Neural cell (in vitro differentiated cells): ENCODE measurements at regions not wholly inside any gene's neighbourhood (a gene's known extent, or its start where the extent isn't known, plus 50 kb on each side); places are given as distances from the start of the nearest gene placed in this dataset.

ENCODE experiments used
- CTCF ChIP-seq: fragments of 450-650 bp; IDR thresholded peaks from 2 replicates; pipeline ENCODE4 v1.5.1; 2014; ENCODE audit warnings: antibody characterized with exemption, mild to moderate bottlenecking, moderate library complexity; ENCODE audit not compliant: poor library complexity, severe bottlenecking
- EP300 ChIP-seq: fragments of 450-650 bp; conservative IDR thresholded peaks from 2 replicates; pipeline ENCODE4 v1.6.1; 2014; ENCODE audit warnings: antibody characterized with exemption, mild to moderate bottlenecking, moderate library complexity; ENCODE audit not compliant: poor library complexity, severe bottlenecking
- EZH2 ChIP-seq: fragments of 200-600, 300-800 bp; shearing (Covaris generic), sonication (generic); IDR thresholded peaks from 2 replicates; pipeline ENCODE4 v1.6.1; 2014; ENCODE audit warnings: antibody characterized with exemption, low read length, borderline replicate concordance, mild to moderate bottlenecking; ENCODE audit not compliant: insufficient read depth, poor library complexity, severe bottlenecking
- POLR2AphosphoS5 ChIP-seq: IDR thresholded peaks from 2 replicates; pipeline ENCODE4 v1.6.1; 2012
- RAD21 ChIP-seq: fragments of 450-650 bp; conservative IDR thresholded peaks from 2 replicates; pipeline ENCODE4 v1.6.1; 2014; ENCODE audit warnings: antibody characterized with exemption, mild to moderate bottlenecking, moderate library complexity
- REST ChIP-seq: IDR thresholded peaks from 2 replicates; pipeline ENCODE4 v1.6.1; 2012; ENCODE audit warnings: borderline replicate concordance
- SMC3 ChIP-seq: fragments of 450-650 bp; conservative IDR thresholded peaks from 2 replicates; pipeline ENCODE4 v1.6.1; 2014; ENCODE audit warnings: antibody characterized with exemption, mild to moderate bottlenecking, moderate library complexity; ENCODE audit not compliant: poor library complexity
- TAF1 ChIP-seq: IDR thresholded peaks from 2 replicates; pipeline ENCODE4 v1.6.1; 2012; ENCODE audit warnings: low read depth

- TF ChIP-seq CTCF (no peak), TAF1 (no peak), POLR2AphosphoS5 (no peak), EZH2 (no peak), EP300 (no peak), SMC3 (no peak), RAD21 (no peak), REST (no peak)
Measured at GRCh38 chr4:135921081-135921480, 1611.2 kb downstream of the PCDH18 start.
